ENCODE measurements at regions not wholly inside any gene's neighbourhood (a gene's known extent, or its start where the extent isn't known, plus 50 kb on each side); places are given as distances from the start of the nearest gene placed in this dataset.

- no peak for DNase-seq (ENCODE audit: low read depth, low spot score)
Observed at GRCh38 chr4:14867847-14868246, 134.4 kb upstream of the CPEB2 start.

GRCh38 chr4:14868426-14869395 is 133.6 kb upstream of the CPEB2 start:
- no peak for DNase-seq (ENCODE audit: low read depth, low spot score)

GRCh38 chr4:14871676-14872430 is 130.4 kb upstream of the CPEB2 start:
- no peak for DNase-seq (ENCODE audit: low read depth, low spot score)

- DNase-seq (ENCODE audit: low read depth, low spot score): no peak
Observed at GRCh38 chr4:14874990-14875389, 127.3 kb upstream of the CPEB2 start.

- no peak for DNase-seq (ENCODE audit: low read depth, low spot score)
Observed at GRCh38 chr4:14877246-14878225, 124.7 kb upstream of the CPEB2 start.

- no peak for DNase-seq (ENCODE audit: low read depth, low spot score)
Observed at GRCh38 chr4:14878681-14879080, 123.6 kb upstream of the CPEB2 start.

- no peak for DNase-seq (ENCODE audit: low read depth, low spot score)
Observed at GRCh38 chr4:14879683-14880082, 122.6 kb upstream of the CPEB2 start.

- no peak for DNase-seq (ENCODE audit: low read depth, low spot score)
Observed at GRCh38 chr4:14880805-14881204, 121.5 kb upstream of the CPEB2 start.

- no peak for DNase-seq (ENCODE audit: low read depth, low spot score)
Observed at GRCh38 chr4:14883166-14883565, 119.1 kb upstream of the CPEB2 start.

- DNase-seq (ENCODE audit: low read depth, low spot score): no peak
Observed at GRCh38 chr4:14883661-14884060, 118.6 kb upstream of the CPEB2 start.

- DNase-seq (ENCODE audit: low read depth, low spot score): no peak
Observed at GRCh38 chr4:14887842-14888433, 114.3 kb upstream of the CPEB2 start.

- no peak for DNase-seq (ENCODE audit: low read depth, low spot score)
Observed at GRCh38 chr4:14888790-14889572, 113.3 kb upstream of the CPEB2 start.

- DNase-seq (ENCODE audit: low read depth, low spot score): no peak
Observed at GRCh38 chr4:14892563-14892962, 109.7 kb upstream of the CPEB2 start.

GRCh38 chr4:14893713-14894112 is 108.6 kb upstream of the CPEB2 start:
- DNase-seq (ENCODE audit: low read depth, low spot score): no peak

- DNase-seq (ENCODE audit: low read depth, low spot score): no peak
Observed at GRCh38 chr4:14894392-14895292, 107.6 kb upstream of the CPEB2 start.

GRCh38 chr4:14896656-14897175 is 105.6 kb upstream of the CPEB2 start:
- no peak for DNase-seq (ENCODE audit: low read depth, low spot score)

GRCh38 chr4:14897217-14897616 is 105.1 kb upstream of the CPEB2 start:
- DNase-seq (ENCODE audit: low read depth, low spot score): no peak

GRCh38 chr4:14898989-14899388 is 103.3 kb upstream of the CPEB2 start:
- no peak for DNase-seq (ENCODE audit: low read depth, low spot score)

- DNase-seq (ENCODE audit: low read depth, low spot score): no peak
Observed at GRCh38 chr4:14902342-14902741, 99.9 kb upstream of the CPEB2 start.
